Omental fat pad (tissue), 3 donors: ENCODE measurements at regions not wholly inside any gene's neighbourhood (a gene's known extent, or its start where the extent isn't known, plus 50 kb on each side); places are given as distances from the start of the nearest gene placed in this dataset.

Experiments
- ATAC-seq: fragments of 150-250 bp; one replicate; pipeline ENCODE4 v1.9.1; 2016; ENCODE audit warnings: mild to moderate bottlenecking, moderate library complexity; ENCODE audit not compliant: low FRiP score
- DNase-seq: peaks from one replicate; pipeline ENCODE4 v3.0.0-alpha.2; 2019; ENCODE audit warnings: low spot score
- TF ChIP-seq, protein P1 (sequence below), 3 donors: fragments of 450-650 bp; IDR thresholded peaks; one replicate each; pipeline ENCODE4 v1.5.1; 2016 to 2017; ENCODE audit warnings: antibody characterized with exemption in 3 of 3, mild to moderate bottlenecking in 3 of 3, moderate library complexity in 2 of 3

DNA sequence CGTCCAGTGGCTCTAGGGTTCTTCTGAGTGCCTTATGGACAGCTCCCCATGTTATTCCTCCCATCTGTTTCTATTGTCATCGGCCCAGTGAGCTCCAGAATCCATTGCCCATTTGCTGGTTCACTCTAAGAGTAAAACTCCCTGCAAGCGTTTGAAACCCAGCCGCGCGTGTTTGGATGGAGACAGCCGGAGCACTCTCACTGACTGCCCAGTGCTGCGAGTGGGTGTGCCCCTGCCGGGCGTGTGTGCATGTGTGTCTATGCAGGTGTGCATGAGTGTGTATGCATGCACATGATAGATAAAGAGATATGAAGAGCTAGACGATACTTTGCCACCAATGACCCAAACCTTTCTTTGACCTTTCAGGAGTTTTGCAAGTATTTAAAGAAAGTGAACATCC, 347.2 kb upstream of the MKI67 start:
- ATAC-seq: no peak
- DNase-seq: no peak
- TF ChIP-seq, protein P1, sequence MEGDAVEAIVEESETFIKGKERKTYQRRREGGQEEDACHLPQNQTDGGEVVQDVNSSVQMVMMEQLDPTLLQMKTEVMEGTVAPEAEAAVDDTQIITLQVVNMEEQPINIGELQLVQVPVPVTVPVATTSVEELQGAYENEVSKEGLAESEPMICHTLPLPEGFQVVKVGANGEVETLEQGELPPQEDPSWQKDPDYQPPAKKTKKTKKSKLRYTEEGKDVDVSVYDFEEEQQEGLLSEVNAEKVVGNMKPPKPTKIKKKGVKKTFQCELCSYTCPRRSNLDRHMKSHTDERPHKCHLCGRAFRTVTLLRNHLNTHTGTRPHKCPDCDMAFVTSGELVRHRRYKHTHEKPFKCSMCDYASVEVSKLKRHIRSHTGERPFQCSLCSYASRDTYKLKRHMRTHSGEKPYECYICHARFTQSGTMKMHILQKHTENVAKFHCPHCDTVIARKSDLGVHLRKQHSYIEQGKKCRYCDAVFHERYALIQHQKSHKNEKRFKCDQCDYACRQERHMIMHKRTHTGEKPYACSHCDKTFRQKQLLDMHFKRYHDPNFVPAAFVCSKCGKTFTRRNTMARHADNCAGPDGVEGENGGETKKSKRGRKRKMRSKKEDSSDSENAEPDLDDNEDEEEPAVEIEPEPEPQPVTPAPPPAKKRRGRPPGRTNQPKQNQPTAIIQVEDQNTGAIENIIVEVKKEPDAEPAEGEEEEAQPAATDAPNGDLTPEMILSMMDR (IDR thresholded peaks at IDR 0.05): no peak

DNA sequence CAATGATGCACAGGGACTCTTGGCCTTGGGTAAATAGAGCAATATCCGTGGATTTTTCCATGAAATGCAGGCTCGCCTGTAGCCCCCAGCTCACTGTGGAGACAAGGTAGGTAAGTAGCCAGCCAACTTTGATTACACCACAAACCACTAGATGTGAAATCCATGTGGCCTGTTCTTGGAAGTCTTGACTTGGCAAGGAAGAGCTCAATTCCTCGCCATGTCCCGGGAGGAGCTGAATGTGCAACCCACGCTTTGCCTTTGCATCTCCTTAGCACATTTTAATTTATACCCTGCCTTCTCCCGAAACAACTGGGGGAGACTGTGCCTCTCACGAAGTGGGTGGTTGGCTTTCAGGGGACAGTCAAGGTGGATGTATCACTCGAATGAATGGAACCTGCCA, 347.7 kb upstream of the MKI67 start:
- DNase-seq (no peak), ATAC-seq (no peak)
- TF ChIP-seq, protein P1 (IDR thresholded peaks at IDR 0.05): no peak

DNA sequence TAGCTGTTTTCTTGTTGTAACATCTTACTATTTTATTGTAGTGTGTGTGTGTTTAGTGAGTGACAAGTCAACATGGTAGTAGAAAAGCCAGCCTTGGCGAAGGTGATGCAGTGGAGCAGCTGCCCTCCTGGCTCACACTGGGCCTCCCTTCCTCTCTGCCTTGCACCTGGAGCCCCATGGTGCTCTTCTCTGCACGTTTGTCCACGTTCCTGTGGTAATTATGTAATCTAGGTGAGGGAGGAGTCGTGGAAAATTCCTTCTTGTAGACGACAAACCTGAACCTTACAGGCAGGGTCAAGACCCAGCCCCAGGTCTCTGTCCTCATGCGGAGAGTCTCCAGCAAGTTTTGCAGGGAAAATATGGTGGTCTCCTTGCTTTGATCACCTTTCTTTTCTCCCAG, 348.3 kb upstream of the MKI67 start:
- no peak for ATAC-seq
- DNase-seq: no peak
- TF ChIP-seq, protein P1 (IDR thresholded peaks at IDR 0.05): no peak

DNA sequence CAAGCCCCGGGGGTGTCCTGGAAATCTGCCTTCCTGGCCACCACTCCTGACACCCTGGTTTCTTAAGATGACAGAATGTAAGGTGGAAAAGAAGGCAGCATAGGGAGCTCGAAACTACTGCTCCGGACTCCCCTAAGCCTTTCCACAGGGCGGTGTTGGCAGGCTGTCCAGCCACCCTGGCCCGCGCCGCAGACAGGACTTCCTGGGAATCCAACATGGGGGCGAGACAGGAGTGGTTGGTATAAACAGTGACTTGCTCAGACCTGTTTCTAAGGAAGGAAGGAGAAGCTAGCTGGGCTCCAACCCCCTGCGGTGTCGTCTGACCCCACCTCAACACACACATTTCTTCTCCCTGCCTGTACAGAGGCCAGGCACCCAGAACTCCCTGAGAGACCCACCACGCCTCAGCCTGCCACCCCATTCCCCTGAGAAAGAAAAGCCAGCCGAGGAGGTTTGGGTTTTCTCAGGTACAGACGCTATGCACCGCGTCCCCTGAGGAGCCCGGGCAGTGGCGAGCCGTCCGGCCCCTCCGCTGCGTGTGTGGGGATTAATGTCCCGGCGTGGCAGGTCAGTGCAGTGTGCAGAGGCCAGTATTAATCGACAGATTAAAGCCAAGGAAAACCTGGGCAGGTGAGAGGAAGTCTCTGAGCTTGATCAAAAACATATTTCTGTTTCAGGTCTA, 349.6 kb upstream of the MKI67 start:
- ATAC-seq (no peak), DNase-seq (no peak)
- TF ChIP-seq, protein P1 (IDR thresholded peaks at IDR 0.05): no peak

DNA sequence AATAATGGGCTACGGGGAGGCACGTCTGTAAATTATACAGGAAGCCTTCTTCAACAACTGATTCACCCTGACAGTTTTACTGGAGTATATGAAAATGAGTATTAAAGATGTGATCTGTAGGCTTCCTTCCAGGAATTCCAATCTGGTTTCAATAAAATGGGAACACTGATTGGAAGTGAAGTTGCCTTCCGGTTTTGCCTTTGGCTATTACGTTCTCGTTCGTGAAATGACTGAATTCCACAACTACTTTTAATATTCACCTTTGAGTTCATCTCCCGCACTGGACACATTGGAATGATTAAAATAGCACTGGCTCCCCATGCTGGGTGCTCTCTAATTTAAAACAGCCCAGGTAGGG, 350.1 kb upstream of the MKI67 start:
- DNase-seq (no peak), ATAC-seq (no peak)
- TF ChIP-seq, protein P1 (IDR thresholded peaks at IDR 0.05): no peak

DNA sequence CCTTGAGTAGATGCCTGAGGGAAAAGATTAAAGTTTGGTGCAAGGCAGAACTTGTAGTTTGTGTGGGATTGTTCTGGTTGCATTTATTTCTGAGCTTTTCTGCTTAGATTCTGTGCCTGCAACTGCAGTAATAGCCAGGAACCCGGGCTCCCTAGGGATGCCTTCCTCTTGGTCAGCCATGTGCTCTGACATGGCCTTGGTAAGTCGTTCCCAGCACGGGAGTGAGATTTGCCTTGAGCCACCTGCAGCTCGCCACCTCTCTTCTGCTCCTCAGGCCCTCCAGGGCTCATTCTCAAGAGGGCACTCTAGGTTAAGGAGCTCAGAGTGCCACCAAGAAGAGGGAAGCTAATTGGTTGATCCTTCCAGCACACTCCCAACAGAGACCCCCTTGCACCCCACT, 350.6 kb upstream of the MKI67 start:
- no peak for DNase-seq
- TF ChIP-seq, protein P1 (IDR thresholded peaks at IDR 0.05): no peak
- ATAC-seq: no peak

DNA sequence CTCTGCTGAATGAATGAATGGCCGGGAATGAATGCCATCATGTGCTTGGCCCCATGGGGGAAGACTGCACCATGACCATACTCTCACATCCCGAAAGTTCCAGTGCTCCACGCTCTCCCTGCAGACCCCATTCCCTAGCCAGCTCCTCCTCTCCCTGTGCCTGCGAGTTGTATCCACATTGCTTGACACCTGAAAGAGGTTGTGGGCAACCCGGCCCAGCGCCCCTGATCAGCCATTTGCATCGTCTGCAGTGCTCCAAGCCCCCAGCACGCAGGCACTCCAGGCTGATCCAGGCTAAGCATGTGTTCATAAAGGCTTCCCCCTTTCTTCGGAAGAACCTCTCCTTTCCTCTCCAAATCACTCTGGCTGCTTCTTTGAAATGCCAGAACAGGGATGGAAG, 354.4 kb upstream of the MKI67 start:
- no peak for DNase-seq
- TF ChIP-seq, protein P1 (IDR thresholded peaks at IDR 0.05): no peak
- no peak for ATAC-seq
